Kidney epithelial cell (primary cell): ENCODE measurements at regions not wholly inside any gene's neighbourhood (a gene's known extent, or its start where the extent isn't known, plus 50 kb on each side); places are given as distances from the start of the nearest gene placed in this dataset.

Experiments used
- DNase-seq: peaks from one replicate; pipeline ENCODE4 v3.0.0-alpha.2; 2010; ENCODE audit warnings: low read depth
- H3K27me3 ChIP-seq: 2 replicates; pipeline ENCODE4 v1.6.0; 2011; ENCODE audit warnings: low read length; ENCODE audit not compliant: control insufficient read depth, insufficient read depth
- H3K36me3 ChIP-seq: 2 replicates; pipeline ENCODE4 v1.5.1; 2011; ENCODE audit warnings: low read length; ENCODE audit not compliant: control insufficient read depth, insufficient read depth
- H3K4me3 ChIP-seq: 2 replicates; pipeline ENCODE4 v1.5.1; 2011; ENCODE audit warnings: low read depth, mild to moderate bottlenecking, control low read depth, low read length
- TF ChIP-seq, protein P1 (sequence below): IDR thresholded peaks from 2 replicates; pipeline ENCODE4 v1.5.1; 2011; ENCODE audit warnings: mild to moderate bottlenecking, moderate library complexity, low read length, control low read depth, inconsistent platforms; ENCODE audit not compliant: insufficient read depth, poor library complexity, severe bottlenecking

DNA sequence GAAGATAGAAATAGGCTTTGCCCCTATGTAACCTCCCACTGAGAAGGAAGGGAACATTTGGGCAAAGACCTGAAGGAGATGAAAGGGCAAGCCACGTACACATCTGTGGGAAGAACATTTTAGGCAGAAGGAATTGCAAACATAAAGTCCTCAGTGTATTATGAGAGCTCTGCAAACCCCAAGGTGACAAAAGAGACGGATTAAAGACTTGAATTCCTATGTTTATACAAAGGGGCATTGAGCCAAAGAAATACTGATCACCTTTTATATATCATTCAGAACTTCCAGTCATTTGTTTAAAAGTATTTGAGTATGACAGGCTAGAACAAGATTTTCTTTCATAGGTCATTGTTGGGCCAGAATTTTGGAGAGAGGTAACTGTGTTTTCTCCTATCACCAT is 90.2 kb upstream of the ATG10 start:
- TF ChIP-seq, protein P1, sequence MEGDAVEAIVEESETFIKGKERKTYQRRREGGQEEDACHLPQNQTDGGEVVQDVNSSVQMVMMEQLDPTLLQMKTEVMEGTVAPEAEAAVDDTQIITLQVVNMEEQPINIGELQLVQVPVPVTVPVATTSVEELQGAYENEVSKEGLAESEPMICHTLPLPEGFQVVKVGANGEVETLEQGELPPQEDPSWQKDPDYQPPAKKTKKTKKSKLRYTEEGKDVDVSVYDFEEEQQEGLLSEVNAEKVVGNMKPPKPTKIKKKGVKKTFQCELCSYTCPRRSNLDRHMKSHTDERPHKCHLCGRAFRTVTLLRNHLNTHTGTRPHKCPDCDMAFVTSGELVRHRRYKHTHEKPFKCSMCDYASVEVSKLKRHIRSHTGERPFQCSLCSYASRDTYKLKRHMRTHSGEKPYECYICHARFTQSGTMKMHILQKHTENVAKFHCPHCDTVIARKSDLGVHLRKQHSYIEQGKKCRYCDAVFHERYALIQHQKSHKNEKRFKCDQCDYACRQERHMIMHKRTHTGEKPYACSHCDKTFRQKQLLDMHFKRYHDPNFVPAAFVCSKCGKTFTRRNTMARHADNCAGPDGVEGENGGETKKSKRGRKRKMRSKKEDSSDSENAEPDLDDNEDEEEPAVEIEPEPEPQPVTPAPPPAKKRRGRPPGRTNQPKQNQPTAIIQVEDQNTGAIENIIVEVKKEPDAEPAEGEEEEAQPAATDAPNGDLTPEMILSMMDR: no peak
- Histone ChIP-seq H3K4me3 (no peak overlapping the region), H3K27me3 (no peaks in the 10 kb centered on the region), H3K36me3 (no peaks in the 10 kb centered on the region)
- DNase-seq: no peak

DNA sequence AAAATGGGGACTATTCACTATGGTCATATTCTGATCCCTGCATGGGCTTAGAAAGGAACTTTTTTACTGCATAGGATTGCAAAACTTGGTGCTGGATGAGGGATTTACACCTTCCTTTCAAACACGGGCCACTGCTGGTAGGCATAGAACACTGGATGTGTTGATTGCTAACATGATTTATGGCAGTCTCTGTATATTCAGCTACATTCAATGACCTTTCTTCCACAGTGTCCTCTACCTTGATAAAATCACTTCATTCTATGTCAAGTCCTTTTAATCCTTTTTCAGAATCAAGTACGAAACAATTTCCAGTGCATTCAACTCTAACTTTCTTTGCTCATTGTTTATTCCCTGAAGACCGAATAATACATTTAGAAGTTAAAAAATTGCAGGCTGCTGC is 91.9 kb upstream of the ATG10 start:
- no peak overlapping the region for H3K4me3 ChIP-seq
- DNase-seq: no peak
- TF ChIP-seq, protein P1: no peak
- H3K36me3 ChIP-seq: no peaks in the 10 kb centered on the region
- no peaks in the 10 kb centered on the region for H3K27me3 ChIP-seq

DNA sequence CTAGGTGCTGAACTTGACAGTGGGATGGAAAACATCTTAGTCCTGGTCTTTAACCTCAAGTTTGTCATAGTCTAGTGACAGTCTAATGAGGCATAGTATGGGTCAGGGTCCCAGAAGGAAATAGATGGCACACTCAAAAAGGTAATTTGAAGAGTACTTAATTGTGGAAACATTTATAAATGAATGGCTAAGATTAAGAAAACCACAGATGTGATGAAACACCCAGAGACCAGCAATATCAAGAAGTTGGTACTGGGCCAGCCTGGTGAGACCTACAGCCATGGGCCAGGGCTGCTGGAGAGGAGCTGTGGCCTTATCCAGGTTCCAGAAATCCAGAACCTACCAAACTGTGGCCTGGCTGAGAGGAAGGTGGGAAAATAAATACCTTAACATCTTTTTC is 93.5 kb upstream of the ATG10 start:
- Histone ChIP-seq H3K4me3 (no peak overlapping the region), H3K27me3 (no peaks in the 10 kb centered on the region), H3K36me3 (no peaks in the 10 kb centered on the region)
- DNase-seq: peak; percentile 4
- TF ChIP-seq, protein P1: no peak

DNA sequence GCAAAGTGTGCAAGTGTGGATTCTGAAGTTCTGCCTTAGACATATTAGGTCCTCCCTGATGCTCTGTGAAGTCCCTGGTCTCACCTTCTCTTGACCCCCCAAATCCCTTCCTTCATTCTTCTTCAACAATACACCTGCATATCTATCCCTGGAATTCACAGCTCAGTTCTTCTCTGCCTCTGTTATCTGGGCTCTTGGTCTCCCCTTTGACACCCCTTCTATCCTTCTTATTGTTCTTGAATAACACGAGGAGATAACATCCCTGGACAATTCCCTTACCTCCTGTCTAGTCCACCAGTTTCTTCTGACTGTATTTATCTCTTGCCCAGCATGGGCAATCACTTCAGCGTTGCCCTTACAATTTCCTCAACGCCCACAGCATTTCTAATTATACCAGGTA is 104.8 kb upstream of the ATG10 start:
- TF ChIP-seq, protein P1: no peak
- DNase-seq: no peak
- Histone ChIP-seq H3K4me3 (no peak overlapping the region), H3K27me3 (no peaks in the 10 kb centered on the region), H3K36me3 (no peaks in the 10 kb centered on the region)

DNA sequence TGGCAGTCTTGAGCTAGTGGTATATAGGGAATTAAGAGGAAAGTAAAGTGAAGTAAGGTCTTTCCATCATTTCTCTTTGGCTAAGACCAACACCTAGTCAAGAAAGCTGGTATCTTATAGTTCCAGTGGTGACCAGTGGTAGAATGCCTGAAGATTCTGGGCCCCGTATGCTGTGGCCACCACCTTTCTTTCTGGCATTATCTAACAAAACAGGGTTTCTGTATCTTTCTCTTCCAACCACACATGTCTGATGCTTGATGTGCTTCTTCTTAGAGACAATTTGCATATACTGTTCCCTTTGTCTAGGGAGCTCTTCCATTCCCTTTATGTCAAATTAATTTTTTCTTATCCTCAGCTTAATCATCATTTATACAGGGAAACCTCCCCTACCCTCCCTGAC is 109.9 kb upstream of the SSBP2 start:
- DNase-seq: no peak
- Histone ChIP-seq H3K27me3 (no peaks in the 10 kb centered on the region), H3K36me3 (no peaks in the 10 kb centered on the region), H3K4me3 (no peak overlapping the region)
- TF ChIP-seq, protein P1: no peak

DNA sequence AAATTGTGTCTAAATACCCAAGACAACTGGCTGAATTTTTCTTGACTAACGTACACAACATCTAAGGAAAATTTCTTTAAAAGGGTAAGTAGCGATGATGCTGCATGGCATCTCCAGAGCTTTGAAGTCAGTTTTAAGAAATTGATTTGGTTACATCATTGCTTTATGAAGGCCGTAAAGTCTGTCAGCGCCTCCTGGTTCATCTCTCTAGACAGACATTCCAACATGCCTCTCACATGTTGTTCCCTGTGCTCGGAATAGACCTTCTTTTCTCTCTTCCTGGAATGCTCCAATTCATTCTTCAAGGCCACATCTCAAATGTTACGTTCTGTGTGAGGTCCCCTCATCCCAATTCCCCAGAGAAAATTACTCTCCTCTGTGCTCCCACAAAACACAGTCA is 108.7 kb upstream of the SSBP2 start:
- no peaks in the 10 kb centered on the region for H3K27me3 ChIP-seq
- H3K36me3 ChIP-seq: no peaks in the 10 kb centered on the region
- TF ChIP-seq, protein P1: no peak
- no peak for DNase-seq
- no peak overlapping the region for H3K4me3 ChIP-seq
